Memory B cell (primary cell): ENCODE measurements at regions not wholly inside any gene's neighbourhood (a gene's known extent, or its start where the extent isn't known, plus 50 kb on each side); places are given as distances from the start of the nearest gene placed in this dataset.

Experiments
- ATAC-seq: fragments of 150-1000 bp; cut with Tn5 transposase; 2 replicates; pipeline ENCODE4 v1.10.0; 2021; ENCODE audit warnings: low read depth, mild to moderate bottlenecking, moderate library complexity
- DNase-seq, 2 donors: peaks; one replicate each; pipeline ENCODE4 v3.0.0; 2022; ENCODE audit warnings: low spot score in 2 of 2
- H3K27ac Mint-ChIP-seq: one replicate; pipeline ENCODE4 v1.8.0; 2022; ENCODE audit warnings: mild to moderate bottlenecking, moderate library complexity, mixed read lengths
- H3K27me3 Mint-ChIP-seq: one replicate; pipeline ENCODE4 v1.8.0; 2022; ENCODE audit warnings: mixed read lengths
- H3K36me3 Mint-ChIP-seq: one replicate; pipeline ENCODE4 v1.8.0; 2022; ENCODE audit warnings: mild to moderate bottlenecking, mixed read lengths
- H3K4me1 Mint-ChIP-seq: one replicate; pipeline ENCODE4 v1.8.0; 2022; ENCODE audit warnings: mixed read lengths
- H3K4me3 Mint-ChIP-seq: one replicate; pipeline ENCODE4 v1.8.0; 2022; ENCODE audit warnings: mild to moderate bottlenecking, moderate library complexity, mixed read lengths
- H3K9me3 Mint-ChIP-seq: one replicate; pipeline ENCODE4 v1.8.0; 2022; ENCODE audit warnings: mixed read lengths

DNA sequence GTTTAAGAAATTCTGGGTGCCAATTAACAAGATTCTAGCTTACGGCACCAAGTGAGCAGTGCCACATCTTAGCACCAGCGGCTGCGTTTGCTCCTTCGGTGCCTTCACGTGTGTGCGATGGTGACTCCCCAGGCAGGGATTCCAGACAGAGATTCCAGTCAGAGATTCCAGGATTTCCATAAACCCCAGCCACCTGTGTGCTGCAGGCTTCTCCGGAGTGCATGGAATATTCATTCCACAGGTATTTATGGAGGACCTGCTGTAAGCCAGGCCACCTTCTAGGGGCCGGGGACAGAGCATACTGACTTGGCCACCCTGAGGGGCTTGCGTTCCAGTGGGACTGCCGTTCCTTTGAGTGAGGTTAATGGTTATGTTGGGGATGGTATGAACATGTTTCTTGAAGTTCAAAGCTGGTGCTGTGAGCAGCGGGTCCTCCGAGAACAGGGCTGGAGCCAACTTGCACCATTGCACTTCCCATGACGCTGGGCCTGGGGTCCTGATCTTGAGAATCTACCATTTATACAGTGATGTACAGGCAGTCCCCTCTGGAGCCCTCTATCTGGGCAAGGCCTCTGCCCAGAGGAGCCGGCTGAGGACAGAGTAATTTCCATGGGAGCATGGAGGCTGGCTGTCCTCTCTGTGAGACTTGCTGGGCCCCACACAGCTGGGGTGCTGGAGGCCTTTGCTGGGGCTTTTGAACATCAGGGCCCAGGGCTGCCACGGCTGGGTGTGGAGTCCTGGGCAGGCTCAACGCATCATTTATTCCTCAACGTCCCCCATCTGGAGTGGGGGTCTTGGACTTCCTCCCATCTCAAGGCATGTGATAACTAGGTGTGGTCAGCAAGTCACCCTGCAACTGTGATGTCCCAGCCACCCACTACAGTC, 58.8 kb upstream of the AJAP1 start:
- Mint-ChIP-seq H3K4me3 (no peak overlapping the region), H3K27ac (no peak overlapping the region), H3K4me1 (no peaks in the 10 kb centered on the region), H3K36me3 (no peaks in the 10 kb centered on the region), H3K9me3 (peaks cover 2% of the 10 kb centered on the region), H3K27me3 (peaks cover 2% of the 10 kb centered on the region)
- DNase-seq (no peak), ATAC-seq (no peak)

- Mint-ChIP-seq H3K36me3 (no peaks in the 10 kb centered on the region), H3K4me3 (no peak overlapping the region), H3K27me3 (peaks cover 7% of the 10 kb centered on the region), H3K9me3 (peaks cover 2% of the 10 kb centered on the region), H3K4me1 (no peaks in the 10 kb centered on the region), H3K27ac (no peak overlapping the region)
- ATAC-seq (no peak), DNase-seq (no peak)
Measured at GRCh38 chr1:4596486-4596885, 57.9 kb upstream of the AJAP1 start.

- Mint-ChIP-seq H3K27ac (no peak overlapping the region), H3K9me3 (peaks cover 2% of the 10 kb centered on the region), H3K4me3 (no peak overlapping the region), H3K36me3 (no peaks in the 10 kb centered on the region), H3K4me1 (no peaks in the 10 kb centered on the region), H3K27me3 (peaks cover 7% of the 10 kb centered on the region)
- DNase-seq (no peak), ATAC-seq (no peak)
Measured at GRCh38 chr1:4597020-4597419, 57.4 kb upstream of the AJAP1 start.

DNA sequence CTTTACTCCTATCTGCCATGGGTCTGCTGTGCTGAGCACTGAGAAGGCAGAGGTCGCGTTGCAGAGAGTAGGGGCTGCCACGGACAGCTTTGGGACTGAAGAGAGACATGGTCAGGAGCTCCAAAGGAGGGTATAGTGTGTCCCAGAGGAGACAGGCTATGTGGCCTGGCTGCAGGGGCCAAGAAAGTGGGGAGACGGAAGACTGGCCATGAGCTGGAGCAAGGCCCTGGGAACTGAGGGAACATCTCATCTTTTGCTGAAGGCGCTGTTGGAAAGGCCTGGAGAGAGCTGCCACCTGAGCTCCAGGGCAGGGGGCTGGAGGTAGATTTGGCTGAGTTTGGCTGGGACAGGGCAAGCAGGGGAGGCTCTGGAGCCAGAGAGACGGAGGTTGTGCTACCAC, 55.8 kb upstream of the AJAP1 start:
- Mint-ChIP-seq H3K4me3 (no peak overlapping the region), H3K4me1 (no peaks in the 10 kb centered on the region), H3K27me3 (peaks cover 7% of the 10 kb centered on the region), H3K9me3 (peaks cover 2% of the 10 kb centered on the region), H3K27ac (no peak overlapping the region), H3K36me3 (no peaks in the 10 kb centered on the region)
- DNase-seq (no peak), ATAC-seq (no peak)

GRCh38 chr1:4599521-4599920, 54.9 kb upstream of the AJAP1 start:
- ATAC-seq, result no peak
- H3K27ac Mint-ChIP-seq, result no peak overlapping the region
- H3K4me3 Mint-ChIP-seq, result no peak overlapping the region
- no peak for DNase-seq
- no peaks in the 10 kb centered on the region for H3K4me1 Mint-ChIP-seq
- H3K36me3 Mint-ChIP-seq, result no peaks in the 10 kb centered on the region
- peaks cover 2% of the 10 kb centered on the region for H3K9me3 Mint-ChIP-seq
- H3K27me3 Mint-ChIP-seq, result peaks cover 9% of the 10 kb centered on the region

GRCh38 chr1:4599951-4600481, 54.4 kb upstream of the AJAP1 start:
- Mint-ChIP-seq H3K4me1 (no peaks in the 10 kb centered on the region), H3K36me3 (no peaks in the 10 kb centered on the region), H3K27ac (no peak overlapping the region), H3K4me3 (no peak overlapping the region), H3K9me3 (peaks cover 2% of the 10 kb centered on the region), H3K27me3 (peaks cover 9% of the 10 kb centered on the region)
- ATAC-seq, result no peak
- DNase-seq, result no peak

GRCh38 chr1:4600615-4601460, 53.6 kb upstream of the AJAP1 start:
- no peak for DNase-seq
- no peak overlapping the region for H3K4me3 Mint-ChIP-seq
- no peak for ATAC-seq
- peaks cover 2% of the 10 kb centered on the region for H3K9me3 Mint-ChIP-seq
- no peaks in the 10 kb centered on the region for H3K4me1 Mint-ChIP-seq
- H3K27ac Mint-ChIP-seq, result no peak overlapping the region
- no peaks in the 10 kb centered on the region for H3K36me3 Mint-ChIP-seq
- peaks cover 14% of the 10 kb centered on the region for H3K27me3 Mint-ChIP-seq

DNA sequence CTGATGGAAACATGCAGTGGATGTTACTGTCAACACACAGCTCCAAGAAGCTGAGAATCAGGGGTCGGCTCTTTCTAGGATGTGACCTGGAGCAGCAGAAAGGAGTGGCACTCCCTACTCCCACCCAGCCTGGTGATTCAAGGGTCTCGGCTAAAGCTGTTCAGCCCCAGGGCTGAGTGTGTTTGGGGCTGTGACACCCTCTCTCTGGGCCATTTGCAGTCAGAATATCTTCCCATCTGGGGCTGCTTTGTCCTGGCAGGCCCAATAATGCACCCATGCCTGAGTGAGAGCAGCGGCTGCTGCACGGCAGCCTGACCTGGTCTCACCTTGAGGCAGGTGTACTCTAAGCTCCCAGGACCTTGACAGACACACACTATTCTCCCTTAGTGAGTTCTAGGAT, 52.5 kb upstream of the AJAP1 start:
- no peak overlapping the region for H3K27ac Mint-ChIP-seq
- H3K9me3 Mint-ChIP-seq, result peaks cover 2% of the 10 kb centered on the region
- no peak overlapping the region for H3K4me3 Mint-ChIP-seq
- H3K27me3 Mint-ChIP-seq, result peaks cover 21% of the 10 kb centered on the region
- ATAC-seq, result no peak
- no peaks in the 10 kb centered on the region for H3K4me1 Mint-ChIP-seq
- DNase-seq, result no peak
- no peaks in the 10 kb centered on the region for H3K36me3 Mint-ChIP-seq

GRCh38 chr1:4602462-4603294, 51.7 kb upstream of the AJAP1 start:
- H3K36me3 Mint-ChIP-seq, result no peaks in the 10 kb centered on the region
- DNase-seq, result no peak
- H3K27ac Mint-ChIP-seq, result no peak overlapping the region
- no peaks in the 10 kb centered on the region for H3K4me1 Mint-ChIP-seq
- H3K9me3 Mint-ChIP-seq, result peaks cover 2% of the 10 kb centered on the region
- peaks cover 21% of the 10 kb centered on the region for H3K27me3 Mint-ChIP-seq
- no peak overlapping the region for H3K4me3 Mint-ChIP-seq
- ATAC-seq, result no peak

DNA sequence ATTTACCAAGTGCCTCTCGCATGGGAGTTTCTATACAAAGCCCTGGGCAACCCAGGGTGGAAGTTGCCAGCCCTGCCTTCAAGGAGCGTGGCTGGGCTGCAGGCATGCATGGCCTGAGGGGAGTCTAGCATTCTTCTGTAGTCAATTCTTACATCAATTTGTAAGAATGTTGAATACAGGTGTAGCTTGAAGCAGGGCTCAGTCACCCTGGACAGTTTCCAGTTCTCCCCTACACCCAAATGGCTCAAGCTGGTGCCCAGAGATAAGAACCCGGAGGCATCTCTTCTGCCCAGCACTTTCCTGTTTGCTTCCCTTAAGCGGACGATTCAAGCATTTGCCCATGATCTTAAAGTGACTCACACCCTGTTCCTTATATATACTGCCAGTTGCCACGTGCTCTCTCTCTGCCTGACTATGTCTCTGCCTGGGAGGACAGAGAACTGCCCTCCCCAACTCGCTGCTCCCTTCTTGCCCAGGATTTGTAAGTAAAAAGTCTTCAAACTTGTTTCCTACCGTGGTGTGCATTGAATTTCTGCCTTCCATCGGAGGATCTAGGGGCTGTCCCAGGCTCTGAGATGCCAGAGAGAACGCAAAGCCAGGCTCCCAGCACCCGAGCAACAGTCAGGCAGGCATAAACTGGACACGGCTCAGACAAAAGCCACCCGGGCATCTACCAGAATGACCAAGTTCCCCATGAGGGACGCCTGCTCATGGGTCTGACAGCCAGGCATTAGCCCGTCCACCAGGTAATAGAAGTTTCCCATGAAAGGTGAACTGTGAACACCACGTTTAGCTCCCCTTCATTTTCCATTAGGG, 50.9 kb upstream of the AJAP1 start:
- H3K27me3 Mint-ChIP-seq, result peaks cover 23% of the 10 kb centered on the region
- H3K9me3 Mint-ChIP-seq, result peaks cover 2% of the 10 kb centered on the region
- no peak overlapping the region for H3K27ac Mint-ChIP-seq
- H3K36me3 Mint-ChIP-seq, result no peaks in the 10 kb centered on the region
- no peaks in the 10 kb centered on the region for H3K4me1 Mint-ChIP-seq
- ATAC-seq (no peak), DNase-seq (no peak)
- no peak overlapping the region for H3K4me3 Mint-ChIP-seq
